ENCODE measurements at regions not wholly inside any gene's neighbourhood (a gene's known extent, or its start where the extent isn't known, plus 50 kb on each side); places are given as distances from the start of the nearest gene placed in this dataset.

GRCh38 chr12:67534681-67535080, 113.9 kb upstream of the DYRK2 start:
- TF ChIP-seq CTCF (conservative IDR thresholded peaks at IDR 0.05; ENCODE audit: low read depth, low read length): no peak
- no peak for DNase-seq (ENCODE audit: low read depth)
- no peak overlapping the region for H3K4me3 ChIP-seq (ENCODE audit: low read depth, low read length)

DNA sequence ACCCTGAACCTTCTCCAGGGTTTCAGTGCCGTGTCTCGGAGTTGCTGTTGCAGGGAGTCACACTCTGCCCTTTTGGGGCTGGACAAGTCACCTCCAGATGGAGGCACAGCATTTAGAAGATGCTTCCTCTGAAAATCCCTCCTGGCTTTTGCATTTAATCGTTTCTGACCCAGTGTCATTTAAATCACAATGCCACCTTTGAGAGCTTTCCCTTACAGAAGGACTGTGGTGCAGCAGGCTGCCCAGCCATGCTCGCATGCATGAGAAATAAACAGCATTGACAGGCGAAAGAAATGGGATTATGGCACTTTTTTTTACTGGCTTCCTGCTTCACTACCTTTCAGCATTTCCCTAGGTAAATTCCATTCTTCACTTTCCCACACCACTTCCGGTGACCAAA, 113.4 kb upstream of the DYRK2 start:
- no peak for TF ChIP-seq CTCF (conservative IDR thresholded peaks at IDR 0.05; ENCODE audit: low read depth, low read length)
- no peak overlapping the region for H3K4me3 ChIP-seq (ENCODE audit: low read depth, low read length)
- no peak for DNase-seq (ENCODE audit: low read depth)

DNA sequence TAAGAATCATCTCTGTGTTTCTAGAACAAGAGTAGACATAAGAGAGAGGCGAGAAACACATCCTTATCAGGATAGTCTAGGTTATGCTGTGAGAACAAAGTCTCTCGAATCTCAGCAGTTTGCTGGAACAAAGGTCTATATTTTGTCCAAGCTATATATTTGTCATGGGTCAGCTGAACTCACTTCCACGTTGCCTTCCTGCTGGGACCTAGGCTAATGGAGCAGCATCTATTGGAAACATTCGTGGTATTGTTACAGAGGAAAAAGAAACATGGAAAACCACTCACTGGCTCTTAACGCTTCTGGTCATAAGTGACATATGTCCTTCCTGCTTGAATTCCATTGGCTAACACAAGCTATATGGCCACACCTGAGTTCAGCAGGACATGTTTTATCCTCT, 112.6 kb upstream of the DYRK2 start:
- no peak for DNase-seq (ENCODE audit: low read depth)
- no peak overlapping the region for H3K4me3 ChIP-seq (ENCODE audit: low read depth, low read length)
- TF ChIP-seq CTCF (conservative IDR thresholded peaks at IDR 0.05; ENCODE audit: low read depth, low read length): no peak

GRCh38 chr12:67539329-67539728, 109.2 kb upstream of the DYRK2 start:
- H3K4me3 ChIP-seq (ENCODE audit: low read depth, low read length): no peak overlapping the region
- no peak for DNase-seq (ENCODE audit: low read depth)
- no peak for TF ChIP-seq CTCF (conservative IDR thresholded peaks at IDR 0.05; ENCODE audit: low read depth, low read length)

GRCh38 chr12:67539946-67540345, 108.6 kb upstream of the DYRK2 start:
- H3K4me3 ChIP-seq (ENCODE audit: low read depth, low read length): no peak overlapping the region
- TF ChIP-seq CTCF (conservative IDR thresholded peaks at IDR 0.05; ENCODE audit: low read depth, low read length): no peak
- DNase-seq (ENCODE audit: low read depth): no peak

- no peak for DNase-seq (ENCODE audit: low read depth)
- H3K4me3 ChIP-seq (ENCODE audit: low read depth, low read length): no peak overlapping the region
- TF ChIP-seq CTCF (conservative IDR thresholded peaks at IDR 0.05; ENCODE audit: low read depth, low read length): no peak
Measured at GRCh38 chr12:67540920-67541624, 107.5 kb upstream of the DYRK2 start.

- no peak for DNase-seq (ENCODE audit: low read depth)
- no peak overlapping the region for H3K4me3 ChIP-seq (ENCODE audit: low read depth, low read length)
- no peak for TF ChIP-seq CTCF (conservative IDR thresholded peaks at IDR 0.05; ENCODE audit: low read depth, low read length)
Measured at GRCh38 chr12:67541625-67541991, 106.9 kb upstream of the DYRK2 start.
